ENCODE measurements at regions not wholly inside any gene's neighbourhood (a gene's known extent, or its start where the extent isn't known, plus 50 kb on each side); places are given as distances from the start of the nearest gene placed in this dataset.

- H3K9me3 Mint-ChIP-seq (ENCODE audit: unreplicated experiment): no peaks in the 10 kb centered on the region
- H3K27ac Mint-ChIP-seq (ENCODE audit: low read depth, unreplicated experiment): no peak overlapping the region
- H3K36me3 Mint-ChIP-seq (ENCODE audit: insufficient read depth, unreplicated experiment): no peaks in the 10 kb centered on the region
- DNase-seq (ENCODE audit: unreplicated experiment): no peak
- H3K4me1 Mint-ChIP-seq (ENCODE audit: insufficient read depth, unreplicated experiment): no peaks in the 10 kb centered on the region
- intact Hi-C loops (cut with micrococcal nuclease): no loop called here
- no TSS peak for BruUV-seq (replicated peaks)
- no peak overlapping the region for H3K4me3 Mint-ChIP-seq (ENCODE audit: unreplicated experiment)
- no peak for TF ChIP-seq CTCF (IDR thresholded peaks at IDR 0.05; ENCODE audit: unreplicated experiment)
- peaks cover 44% of the 10 kb centered on the region for H3K27me3 Mint-ChIP-seq (ENCODE audit: insufficient read depth, unreplicated experiment)
- ChIA-PET CTCF (no interaction called here), POLR2A (no interaction called here)
Measured at GRCh38 chr13:70424928-70425327, 316.7 kb upstream of the KLHL1 start.

GRCh38 chr13:70424428-70424827 is 316.2 kb upstream of the KLHL1 start:
- Mint-ChIP-seq H3K4me1 (ENCODE audit: insufficient read depth, unreplicated experiment) (no peaks in the 10 kb centered on the region), H3K36me3 (ENCODE audit: insufficient read depth, unreplicated experiment) (no peaks in the 10 kb centered on the region), H3K27ac (ENCODE audit: low read depth, unreplicated experiment) (no peak overlapping the region), H3K27me3 (ENCODE audit: insufficient read depth, unreplicated experiment) (peaks cover 39% of the 10 kb centered on the region), H3K9me3 (ENCODE audit: unreplicated experiment) (no peaks in the 10 kb centered on the region), H3K4me3 (ENCODE audit: unreplicated experiment) (no peak overlapping the region)
- CTCF ChIA-PET: no interaction called here
- TF ChIP-seq CTCF (IDR thresholded peaks at IDR 0.05; ENCODE audit: unreplicated experiment): no peak
- no peak for DNase-seq (ENCODE audit: unreplicated experiment)
- POLR2A ChIA-PET: no interaction called here
- BruUV-seq (replicated peaks): no TSS peak
- intact Hi-C loops (cut with micrococcal nuclease): no loop called here

- no peaks in the 10 kb centered on the region for H3K4me1 Mint-ChIP-seq (ENCODE audit: insufficient read depth, unreplicated experiment)
- no peaks in the 10 kb centered on the region for H3K36me3 Mint-ChIP-seq (ENCODE audit: insufficient read depth, unreplicated experiment)
- ChIA-PET CTCF (no interaction called here), POLR2A (no interaction called here)
- H3K4me3 Mint-ChIP-seq (ENCODE audit: unreplicated experiment): no peak overlapping the region
- TF ChIP-seq CTCF (IDR thresholded peaks at IDR 0.05; ENCODE audit: unreplicated experiment): no peak
- no peak for DNase-seq (ENCODE audit: unreplicated experiment)
- no peaks in the 10 kb centered on the region for H3K9me3 Mint-ChIP-seq (ENCODE audit: unreplicated experiment)
- intact Hi-C loops (cut with micrococcal nuclease): no loop called here
- H3K27ac Mint-ChIP-seq (ENCODE audit: low read depth, unreplicated experiment): no peak overlapping the region
- peaks cover 74% of the 10 kb centered on the region for H3K27me3 Mint-ChIP-seq (ENCODE audit: insufficient read depth, unreplicated experiment)
- no TSS peak for BruUV-seq (replicated peaks)
Measured at GRCh38 chr13:70415136-70415535, 306.9 kb upstream of the KLHL1 start.

- no peaks in the 10 kb centered on the region for H3K36me3 Mint-ChIP-seq (ENCODE audit: insufficient read depth, unreplicated experiment)
- no TSS peak for BruUV-seq (replicated peaks)
- ChIA-PET CTCF (no interaction called here), POLR2A (no interaction called here)
- TF ChIP-seq CTCF (IDR thresholded peaks at IDR 0.05; ENCODE audit: unreplicated experiment): no peak
- peaks cover 77% of the 10 kb centered on the region for H3K27me3 Mint-ChIP-seq (ENCODE audit: insufficient read depth, unreplicated experiment)
- no peak overlapping the region for H3K27ac Mint-ChIP-seq (ENCODE audit: low read depth, unreplicated experiment)
- no peak overlapping the region for H3K4me3 Mint-ChIP-seq (ENCODE audit: unreplicated experiment)
- H3K9me3 Mint-ChIP-seq (ENCODE audit: unreplicated experiment): no peaks in the 10 kb centered on the region
- H3K4me1 Mint-ChIP-seq (ENCODE audit: insufficient read depth, unreplicated experiment): no peaks in the 10 kb centered on the region
- intact Hi-C loops (cut with micrococcal nuclease): no loop called here
- no peak for DNase-seq (ENCODE audit: unreplicated experiment)
Measured at GRCh38 chr13:70408865-70409264, 300.6 kb upstream of the KLHL1 start.

All from MCF 10A (cell line).